PC-9 (cell line): ENCODE measurements at regions not wholly inside any gene's neighbourhood (a gene's known extent, or its start where the extent isn't known, plus 50 kb on each side); places are given as distances from the start of the nearest gene placed in this dataset.

ENCODE experiments used
- EZH2 ChIP-seq: fragments of 200-600 bp; sonication (generic); IDR thresholded peaks from 2 replicates; pipeline ENCODE4 v1.8.0; 2017; ENCODE audit warnings: antibody characterized with exemption, low read depth
- TF ChIP-seq, protein P1 (sequence below): fragments of 200-600 bp; sonication (generic); conservative IDR thresholded peaks from 2 replicates; pipeline ENCODE4 v1.6.1; 2017; ENCODE audit warnings: mixed run types, antibody characterized with exemption, mild to moderate bottlenecking, moderate library complexity

DNA sequence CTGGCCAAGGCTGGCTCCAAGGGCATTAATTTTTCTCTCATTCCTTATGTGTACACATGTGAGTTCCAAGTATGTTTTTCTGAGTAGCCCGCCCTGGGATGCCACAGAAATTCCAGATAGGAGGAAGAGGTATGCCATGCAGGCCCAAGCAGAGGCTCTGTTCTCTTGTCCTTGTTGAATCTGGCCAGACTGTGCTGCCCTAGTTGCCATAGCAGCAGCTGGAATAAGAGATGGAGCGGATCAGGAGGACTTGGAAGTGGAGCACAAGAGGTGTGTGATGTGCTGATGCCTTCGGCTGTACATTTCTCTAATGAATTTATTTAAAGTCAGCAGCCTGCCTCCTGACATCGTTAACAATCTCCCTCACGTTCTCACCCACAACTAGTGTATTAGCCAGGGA lies 235.6 kb upstream of the RPS23 start:
- no peak for TF ChIP-seq EZH2
- TF ChIP-seq, protein P1, sequence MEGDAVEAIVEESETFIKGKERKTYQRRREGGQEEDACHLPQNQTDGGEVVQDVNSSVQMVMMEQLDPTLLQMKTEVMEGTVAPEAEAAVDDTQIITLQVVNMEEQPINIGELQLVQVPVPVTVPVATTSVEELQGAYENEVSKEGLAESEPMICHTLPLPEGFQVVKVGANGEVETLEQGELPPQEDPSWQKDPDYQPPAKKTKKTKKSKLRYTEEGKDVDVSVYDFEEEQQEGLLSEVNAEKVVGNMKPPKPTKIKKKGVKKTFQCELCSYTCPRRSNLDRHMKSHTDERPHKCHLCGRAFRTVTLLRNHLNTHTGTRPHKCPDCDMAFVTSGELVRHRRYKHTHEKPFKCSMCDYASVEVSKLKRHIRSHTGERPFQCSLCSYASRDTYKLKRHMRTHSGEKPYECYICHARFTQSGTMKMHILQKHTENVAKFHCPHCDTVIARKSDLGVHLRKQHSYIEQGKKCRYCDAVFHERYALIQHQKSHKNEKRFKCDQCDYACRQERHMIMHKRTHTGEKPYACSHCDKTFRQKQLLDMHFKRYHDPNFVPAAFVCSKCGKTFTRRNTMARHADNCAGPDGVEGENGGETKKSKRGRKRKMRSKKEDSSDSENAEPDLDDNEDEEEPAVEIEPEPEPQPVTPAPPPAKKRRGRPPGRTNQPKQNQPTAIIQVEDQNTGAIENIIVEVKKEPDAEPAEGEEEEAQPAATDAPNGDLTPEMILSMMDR: no peak
